ENCODE measurements at regions not wholly inside any gene's neighbourhood (a gene's known extent, or its start where the extent isn't known, plus 50 kb on each side); places are given as distances from the start of the nearest gene placed in this dataset.

GRCh38 chr1:221636967-221637366 lies 104.9 kb downstream of the DUSP10 start:
- TF ChIP-seq EZH2 (IDR thresholded peaks at IDR 0.05; ENCODE audit: insufficient read depth, poor library complexity, severe bottlenecking) (no peak), EZH2phosphoT487 (IDR thresholded peaks at IDR 0.05; ENCODE audit: insufficient read depth, low read depth) (no peak)
